ENCODE measurements at regions not wholly inside any gene's neighbourhood (a gene's known extent, or its start where the extent isn't known, plus 50 kb on each side); places are given as distances from the start of the nearest gene placed in this dataset.

DNA sequence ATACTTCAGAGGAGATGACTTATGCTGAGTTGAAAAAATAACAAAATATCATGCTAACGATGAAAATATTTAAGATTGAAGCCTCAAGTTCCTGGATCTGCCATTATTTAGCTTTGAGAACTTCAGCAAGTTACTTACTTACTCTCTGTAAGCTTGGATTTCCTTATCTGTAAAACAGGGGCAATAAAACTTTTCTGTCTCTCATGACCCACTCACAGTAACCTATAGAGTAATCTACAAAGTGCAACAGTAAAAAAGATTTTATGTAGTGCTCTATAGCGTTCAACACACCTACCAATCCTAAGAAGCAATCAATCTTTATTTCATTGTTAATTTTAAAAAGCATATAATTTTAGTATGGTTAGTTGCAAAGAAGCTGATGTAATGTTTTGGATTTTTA lies 478.6 kb downstream of the ZIC1 start:
- Histone ChIP-seq H3K4me3 (ENCODE audit: low read length) (no peak overlapping the region), H3K4me2 (ENCODE audit: low read length) (no peak overlapping the region), H3K36me3 (ENCODE audit: control insufficient read depth, low read length) (no peaks in the 10 kb centered on the region), H3K79me2 (ENCODE audit: control insufficient read depth, low read length) (no peaks in the 10 kb centered on the region), H4K20me1 (ENCODE audit: control insufficient read depth, insufficient read depth, low read depth, low read length) (no peaks in the 10 kb centered on the region), H3K4me1 (ENCODE audit: control insufficient read depth, low read length) (no peaks in the 10 kb centered on the region), H3K9me3 (ENCODE audit: control insufficient read depth, insufficient read depth, low read length) (peaks cover 4% of the 10 kb centered on the region; the same call in 1 of the 2 replicates), H3K27me3 (ENCODE audit: control insufficient read depth, low read length) (no peaks in the 10 kb centered on the region), H3K27ac (ENCODE audit: low read depth, low read length) (no peak overlapping the region), H3F3A (ENCODE audit: control insufficient read depth, insufficient read depth) (no peaks in the 10 kb centered on the region), H3K9me2 (replicated peaks; ENCODE audit: control insufficient read depth, low read length) (no peaks in the 10 kb centered on the region)
- TF ChIP-seq CTCF (IDR thresholded peaks at IDR 0.05; ENCODE audit: low read depth, low read length, poor library complexity, severe bottlenecking) (no peak), EZH2phosphoT487 (IDR thresholded peaks at IDR 0.05; ENCODE audit: borderline replicate concordance, low read length) (no peak)

DNA sequence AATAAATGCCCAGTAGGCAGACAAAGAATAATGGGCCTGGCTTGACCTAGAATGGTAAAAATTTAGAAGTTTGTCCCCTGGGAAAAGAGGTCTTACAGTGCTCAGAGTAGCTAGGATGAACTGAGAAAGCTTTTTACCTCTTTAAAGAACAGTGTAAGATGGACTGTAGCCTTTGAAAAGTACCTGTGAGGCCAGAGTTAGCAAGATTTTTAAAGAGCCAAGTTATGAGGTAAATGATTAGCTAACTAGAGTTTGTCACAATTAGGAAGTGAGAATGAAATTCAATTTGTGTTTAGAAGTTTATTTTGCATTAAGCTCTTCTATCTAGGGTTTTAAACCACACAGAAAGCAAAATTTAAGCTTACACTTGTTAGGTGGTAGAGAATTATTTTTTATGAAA lies 480.9 kb downstream of the ZIC1 start:
- Histone ChIP-seq H3K27me3 (ENCODE audit: control insufficient read depth, low read length) (no peaks in the 10 kb centered on the region), H3K4me3 (ENCODE audit: low read length) (no peak overlapping the region), H3F3A (ENCODE audit: control insufficient read depth, insufficient read depth) (no peaks in the 10 kb centered on the region), H4K20me1 (ENCODE audit: control insufficient read depth, insufficient read depth, low read depth, low read length) (no peaks in the 10 kb centered on the region), H3K79me2 (ENCODE audit: control insufficient read depth, low read length) (no peaks in the 10 kb centered on the region), H3K36me3 (ENCODE audit: control insufficient read depth, low read length) (no peaks in the 10 kb centered on the region), H3K4me1 (ENCODE audit: control insufficient read depth, low read length) (no peaks in the 10 kb centered on the region), H3K27ac (ENCODE audit: low read depth, low read length) (no peak overlapping the region), H3K4me2 (ENCODE audit: low read length) (no peak overlapping the region), H3K9me2 (replicated peaks; ENCODE audit: control insufficient read depth, low read length) (no peaks in the 10 kb centered on the region), H3K9me3 (ENCODE audit: control insufficient read depth, insufficient read depth, low read length) (no peaks in the 10 kb centered on the region)
- TF ChIP-seq EZH2phosphoT487 (IDR thresholded peaks at IDR 0.05; ENCODE audit: borderline replicate concordance, low read length) (no peak), CTCF (IDR thresholded peaks at IDR 0.05; ENCODE audit: low read depth, low read length, poor library complexity, severe bottlenecking) (no peak)

DNA sequence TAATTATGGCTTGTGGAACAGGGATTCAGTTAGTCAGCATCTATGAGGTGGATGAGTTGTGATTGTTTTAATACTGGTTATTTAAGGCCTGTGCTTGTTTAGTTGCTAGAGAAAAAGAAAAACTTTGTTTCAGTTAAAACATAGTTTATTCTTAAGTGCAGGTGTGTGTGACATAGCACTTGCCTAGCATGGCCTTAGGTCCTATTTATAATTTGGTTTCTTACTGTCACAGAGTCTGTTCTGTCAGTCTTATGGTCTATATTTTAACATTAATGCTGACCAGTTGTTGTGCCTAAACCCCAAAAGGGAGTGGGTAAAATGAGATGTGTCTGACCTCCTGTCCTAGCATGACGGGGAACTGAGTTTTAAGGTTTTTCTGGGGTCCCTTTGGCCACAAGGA lies 486.3 kb downstream of the ZIC1 start:
- Histone ChIP-seq H4K20me1 (ENCODE audit: control insufficient read depth, insufficient read depth, low read depth, low read length) (no peaks in the 10 kb centered on the region), H3K36me3 (ENCODE audit: control insufficient read depth, low read length) (no peaks in the 10 kb centered on the region), H3K79me2 (ENCODE audit: control insufficient read depth, low read length) (no peaks in the 10 kb centered on the region), H3K9me3 (ENCODE audit: control insufficient read depth, insufficient read depth, low read length) (no peaks in the 10 kb centered on the region), H3F3A (ENCODE audit: control insufficient read depth, insufficient read depth) (no peaks in the 10 kb centered on the region), H3K4me3 (ENCODE audit: low read length) (no peak overlapping the region), H3K9me2 (replicated peaks; ENCODE audit: control insufficient read depth, low read length) (no peaks in the 10 kb centered on the region), H3K27ac (ENCODE audit: low read depth, low read length) (no peak overlapping the region), H3K27me3 (ENCODE audit: control insufficient read depth, low read length) (no peaks in the 10 kb centered on the region), H3K4me2 (ENCODE audit: low read length) (no peak overlapping the region), H3K4me1 (ENCODE audit: control insufficient read depth, low read length) (no peaks in the 10 kb centered on the region)
- TF ChIP-seq CTCF (IDR thresholded peaks at IDR 0.05; ENCODE audit: low read depth, low read length, poor library complexity, severe bottlenecking): no peak
- no peak for TF ChIP-seq EZH2phosphoT487 (IDR thresholded peaks at IDR 0.05; ENCODE audit: borderline replicate concordance, low read length)

GRCh38 chr3:147900851-147901250 lies 491.7 kb downstream of the ZIC1 start:
- H3K9me2 ChIP-seq (replicated peaks; ENCODE audit: control insufficient read depth, low read length): no peaks in the 10 kb centered on the region
- H3K4me1 ChIP-seq (ENCODE audit: control insufficient read depth, low read length): no peaks in the 10 kb centered on the region
- H4K20me1 ChIP-seq (ENCODE audit: control insufficient read depth, insufficient read depth, low read depth, low read length): no peaks in the 10 kb centered on the region
- H3K4me2 ChIP-seq (ENCODE audit: low read length): no peak overlapping the region
- H3K9me3 ChIP-seq (ENCODE audit: control insufficient read depth, insufficient read depth, low read length): no peaks in the 10 kb centered on the region
- H3K27ac ChIP-seq (ENCODE audit: low read depth, low read length): no peak overlapping the region
- no peak for TF ChIP-seq CTCF (IDR thresholded peaks at IDR 0.05; ENCODE audit: low read depth, low read length, poor library complexity, severe bottlenecking)
- no peak for TF ChIP-seq EZH2phosphoT487 (IDR thresholded peaks at IDR 0.05; ENCODE audit: borderline replicate concordance, low read length)
- H3K4me3 ChIP-seq (ENCODE audit: low read length): no peak overlapping the region
- no peaks in the 10 kb centered on the region for H3K27me3 ChIP-seq (ENCODE audit: control insufficient read depth, low read length)
- no peaks in the 10 kb centered on the region for H3K79me2 ChIP-seq (ENCODE audit: control insufficient read depth, low read length)
- H3K36me3 ChIP-seq (ENCODE audit: control insufficient read depth, low read length): no peaks in the 10 kb centered on the region
- no peaks in the 10 kb centered on the region for H3F3A ChIP-seq (ENCODE audit: control insufficient read depth, insufficient read depth)
